GM23338 (cell line): ENCODE measurements at regions not wholly inside any gene's neighbourhood (a gene's known extent, or its start where the extent isn't known, plus 50 kb on each side); places are given as distances from the start of the nearest gene placed in this dataset.

Source experiments
- ATAC-seq: fragments of 200-7000 bp; cut with Tn5 transposase; 3 replicates; pipeline ENCODE4 v1.9.1; 2020
- DNase-seq: peaks from one replicate; pipeline ENCODE4 v3.0.0-alpha.2; 2015; ENCODE audit warnings: low spot score
- H2AFZ ChIP-seq: fragments of 200-600 bp; sonication (generic); 2 replicates; pipeline ENCODE4 v1.8.0; 2016; ENCODE audit warnings: antibody characterized with exemption, mild to moderate bottlenecking, moderate library complexity
- H3F3A ChIP-seq: fragments of 200-600 bp; sonication (generic); replicated peaks from 2 replicates; pipeline ENCODE4 v1.8.0; 2017; ENCODE audit warnings: antibody characterized with exemption, mixed run types, low read depth
- H3K27ac ChIP-seq: fragments of 200-600 bp; sonication (generic); 2 replicates; pipeline ENCODE4 v1.6.1; 2016; ENCODE audit warnings: low read depth
- H3K27me3 ChIP-seq: fragments of 200-600 bp; sonication (generic); 2 replicates; pipeline ENCODE4 v1.8.0; 2016; ENCODE audit warnings: mild to moderate bottlenecking, mixed run types, moderate library complexity; ENCODE audit not compliant: insufficient read depth
- H3K36me3 ChIP-seq: fragments of 200-600 bp; sonication (generic); 2 replicates; pipeline ENCODE4 v1.8.0; 2016; ENCODE audit warnings: mild to moderate bottlenecking; ENCODE audit not compliant: insufficient read depth
- H3K4me1 ChIP-seq: fragments of 200-600 bp; sonication (generic); 2 replicates; pipeline ENCODE4 v1.8.0; 2016; ENCODE audit warnings: mild to moderate bottlenecking, moderate library complexity; ENCODE audit not compliant: insufficient read depth
- H3K4me2 ChIP-seq: fragments of 200-600 bp; sonication (generic); 2 replicates; pipeline ENCODE4 v1.7.1; 2017; ENCODE audit warnings: mixed run types
- H3K4me3 ChIP-seq: fragments of 200-600 bp; sonication (generic); 2 replicates; pipeline ENCODE4 v1.6.1; 2016; ENCODE audit warnings: mixed run types
- H3K79me2 ChIP-seq: fragments of 200-600 bp; sonication (generic); replicated peaks from 2 replicates; pipeline ENCODE4 v1.8.0; 2017; ENCODE audit warnings: mild to moderate bottlenecking; ENCODE audit not compliant: insufficient read depth
- H3K9me2 ChIP-seq: fragments of 200-600 bp; sonication (generic); 2 replicates; pipeline ENCODE4 v1.8.0; 2017; ENCODE audit not compliant: insufficient read depth
- H4K20me1 ChIP-seq: fragments of 200-600 bp; sonication (generic); replicated peaks from 2 replicates; pipeline ENCODE4 v1.8.0; 2017; ENCODE audit warnings: mild to moderate bottlenecking; ENCODE audit not compliant: insufficient read depth
- H3K27ac Mint-ChIP-seq: 2 replicates; pipeline ENCODE4 v1.8.0; 2020; ENCODE audit warnings: inconsistent platforms, mild to moderate bottlenecking, moderate library complexity, mixed read lengths
- H3K27me3 Mint-ChIP-seq: 3 replicates; pipeline ENCODE4 v1.8.0; 2022; ENCODE audit warnings: low read depth, mild to moderate bottlenecking, moderate library complexity, mixed read lengths, inconsistent platforms; ENCODE audit not compliant: insufficient read depth, poor library complexity
- H3K36me3 Mint-ChIP-seq: 3 replicates; pipeline ENCODE4 v1.8.0; 2021; ENCODE audit warnings: low read depth, mild to moderate bottlenecking, inconsistent platforms, moderate library complexity, mixed read lengths
- H3K4me1 Mint-ChIP-seq: 3 replicates; pipeline ENCODE4 v1.8.0; 2020; ENCODE audit warnings: mild to moderate bottlenecking, inconsistent platforms, mixed read lengths
- H3K4me3 Mint-ChIP-seq: 3 replicates; pipeline ENCODE4 v1.8.0; 2021; ENCODE audit warnings: moderate library complexity, mild to moderate bottlenecking, inconsistent platforms, mixed read lengths
- H3K9me3 Mint-ChIP-seq: 3 replicates; pipeline ENCODE4 v1.8.0; 2020; ENCODE audit warnings: moderate library complexity, mild to moderate bottlenecking, inconsistent platforms, mixed read lengths
- CREB1 ChIP-seq: fragments of 250-450 bp; sonication (Bioruptor Pico); IDR thresholded peaks from 2 replicates; pipeline ENCODE4 v1.5.0; 2020; ENCODE audit warnings: low read depth, mild to moderate bottlenecking, moderate library complexity
- CTCF ChIP-seq, 2 experiments: fragments of 200-600 bp in 1 of 2; sonication (generic) in 1 of 2; conservative IDR thresholded peaks; 2 replicates each; pipeline versions ENCODE4 v1.5.1 to v1.6.1; 2016 to 2017; ENCODE audit warnings: antibody characterized with exemption in 2 of 2, low read depth in 2 of 2, mild to moderate bottlenecking in 2 of 2, moderate library complexity in 1 of 2
- EZH2 ChIP-seq: fragments of 200-600 bp; sonication (generic); IDR thresholded peaks from one replicate; pipeline ENCODE4 v1.8.0; 2017; ENCODE audit warnings: antibody characterized with exemption, mild to moderate bottlenecking, low read depth; ENCODE audit not compliant: unreplicated experiment
- JUNB ChIP-seq: IDR thresholded peaks from one replicate; pipeline ENCODE4 v1.6.1; 2016; ENCODE audit warnings: antibody characterized with exemption; ENCODE audit not compliant: unreplicated experiment
- NANOG ChIP-seq: IDR thresholded peaks from 2 replicates; pipeline ENCODE4 v1.6.1; 2016; ENCODE audit warnings: antibody characterized with exemption, borderline replicate concordance
- POLR2AphosphoS5 ChIP-seq: IDR thresholded peaks from 2 replicates; pipeline ENCODE4 v1.6.1; 2016; ENCODE audit warnings: antibody characterized with exemption, low read depth
- STAT1 ChIP-seq: IDR thresholded peaks from one replicate; pipeline ENCODE4 v1.6.1; 2016; ENCODE audit warnings: antibody characterized with exemption; ENCODE audit not compliant: unreplicated experiment
- ZNF114 ChIP-seq: fragments of 250-450 bp; sonication (Bioruptor Pico); IDR thresholded peaks from 2 replicates; pipeline ENCODE4 v1.5.0; 2020; ENCODE audit warnings: mild to moderate bottlenecking, moderate library complexity

GRCh38 chr18:77647472-77647871 is 397.8 kb downstream of the GALR1 start:
- ATAC-seq (no peak), DNase-seq (no peak)
- no peak overlapping the region for H3K27ac ChIP-seq
- no peaks in the 10 kb centered on the region for H3K36me3 ChIP-seq
- no peak overlapping the region for H2AFZ ChIP-seq
- Mint-ChIP-seq H3K27me3 (peaks cover 4% of the 10 kb centered on the region), H3K4me3 (no peak overlapping the region), H3K9me3 (peaks cover 30% of the 10 kb centered on the region), H3K27ac (no peak overlapping the region), H3K36me3 (no peaks in the 10 kb centered on the region), H3K4me1 (peaks cover 6% of the 10 kb centered on the region; the same call in 2 of the 3 replicates)
- TF ChIP-seq ZNF114 (CRISPR knock-in tag) (no peak), EZH2 (no peak), POLR2AphosphoS5 (no peak), CTCF (conservative IDR thresholded peaks at IDR 0.05; ENCODE audit: low read depth in 2 of 2) (peak in 1 of 2 experiments; percentile 22; a peak in 2 of 4 replicates), JUNB (no peak), STAT1 (no peak)
- no peaks in the 10 kb centered on the region for H3K4me1 ChIP-seq
- no peak overlapping the region for H3K4me2 ChIP-seq
- peaks cover 3% of the 10 kb centered on the region; the same call in 1 of the 2 replicates for H3K27me3 ChIP-seq
- no peaks in the 10 kb centered on the region for H3K9me2 ChIP-seq
- H3K79me2 ChIP-seq: no peaks in the 10 kb centered on the region
- H3F3A ChIP-seq: no peaks in the 10 kb centered on the region
- H4K20me1 ChIP-seq: no peaks in the 10 kb centered on the region
- no peak overlapping the region for H3K4me3 ChIP-seq

GRCh38 chr18:77648411-77648810 is 398.8 kb downstream of the GALR1 start:
- peak; percentile 75 for ATAC-seq
- no peak overlapping the region for H3K27ac Mint-ChIP-seq

GRCh38 chr18:77650799-77651385 is 401.2 kb downstream of the GALR1 start:
- Histone ChIP-seq H3F3A (no peaks in the 10 kb centered on the region), H2AFZ (no peak overlapping the region), H3K79me2 (no peaks in the 10 kb centered on the region), H3K4me2 (0 out of 2 replicates have a peak overlapping the region, but pooled peaks have one; percentile 34), H3K4me1 (no peaks in the 10 kb centered on the region), H3K27me3 (peaks cover 3% of the 10 kb centered on the region; the same call in 1 of the 2 replicates), H3K4me3 (no peak overlapping the region), H3K9me2 (no peaks in the 10 kb centered on the region), H3K27ac (no peak overlapping the region), H3K36me3 (no peaks in the 10 kb centered on the region), H4K20me1 (no peaks in the 10 kb centered on the region)
- ATAC-seq (peak; percentile 97), DNase-seq (peak; percentile 82)
- no peaks in the 10 kb centered on the region for H3K36me3 Mint-ChIP-seq
- peaks cover 12% of the 10 kb centered on the region for H3K27me3 Mint-ChIP-seq
- H3K27ac Mint-ChIP-seq: no peak overlapping the region
- H3K9me3 Mint-ChIP-seq: peaks cover 7% of the 10 kb centered on the region
- H3K4me3 Mint-ChIP-seq: no peak overlapping the region
- H3K4me1 Mint-ChIP-seq: peaks cover 6% of the 10 kb centered on the region
- peak; percentile 77 to 94 for TF ChIP-seq CTCF (conservative IDR thresholded peaks at IDR 0.05; ENCODE audit: low read depth in 2 of 2)
- TF ChIP-seq EZH2: no peak

More at GRCh38 chr18:77648411-77648810, 398.8 kb downstream of the GALR1 start:
- Histone ChIP-seq H3K36me3 (no peaks in the 10 kb centered on the region), H3K4me3 (no peak overlapping the region), H4K20me1 (no peaks in the 10 kb centered on the region), H3K4me1 (no peaks in the 10 kb centered on the region), H3K27me3 (peaks cover 3% of the 10 kb centered on the region; the same call in 1 of the 2 replicates), H3K79me2 (no peaks in the 10 kb centered on the region), H2AFZ (0 out of 2 replicates have a peak overlapping the region, but pooled peaks have one; percentile 65), H3K4me2 (no peak overlapping the region), H3K27ac (no peak overlapping the region), H3F3A (no peaks in the 10 kb centered on the region), H3K9me2 (no peaks in the 10 kb centered on the region)
- DNase-seq: peak; percentile 26
- no peak for TF ChIP-seq JUNB
- no peak for TF ChIP-seq CREB1 (CRISPR knock-in tag)
- no peak for TF ChIP-seq ZNF114 (CRISPR knock-in tag)
- no peak for TF ChIP-seq NANOG
- Mint-ChIP-seq H3K36me3 (no peaks in the 10 kb centered on the region), H3K9me3 (peaks cover 26% of the 10 kb centered on the region), H3K27me3 (peaks cover 6% of the 10 kb centered on the region), H3K4me3 (no peak overlapping the region), H3K4me1 (peaks cover 6% of the 10 kb centered on the region; the same call in 2 of the 3 replicates)
